ENCODE measurements at regions not wholly inside any gene's neighbourhood (a gene's known extent, or its start where the extent isn't known, plus 50 kb on each side); places are given as distances from the start of the nearest gene placed in this dataset.

DNA sequence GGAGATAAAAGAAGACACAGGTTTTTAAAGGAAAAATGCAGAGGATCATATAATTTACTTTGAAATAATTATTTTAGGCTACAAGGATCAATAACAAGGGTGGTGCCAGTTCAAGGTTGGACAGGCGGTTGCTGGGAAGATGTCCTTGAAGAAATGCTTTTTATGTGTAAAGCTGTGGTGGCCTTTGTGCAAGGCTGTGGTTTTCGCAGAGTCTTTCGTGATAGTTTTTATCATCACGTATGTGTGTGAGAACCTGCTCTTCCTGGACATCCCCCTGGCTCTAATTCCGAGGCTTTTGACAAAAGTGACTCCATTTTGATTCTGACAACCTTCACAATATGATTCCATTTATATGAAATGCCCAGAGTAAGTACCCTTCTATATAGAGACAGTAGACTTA is 85.8 kb upstream of the COG2 start:
- TF ChIP-seq, protein P1, sequence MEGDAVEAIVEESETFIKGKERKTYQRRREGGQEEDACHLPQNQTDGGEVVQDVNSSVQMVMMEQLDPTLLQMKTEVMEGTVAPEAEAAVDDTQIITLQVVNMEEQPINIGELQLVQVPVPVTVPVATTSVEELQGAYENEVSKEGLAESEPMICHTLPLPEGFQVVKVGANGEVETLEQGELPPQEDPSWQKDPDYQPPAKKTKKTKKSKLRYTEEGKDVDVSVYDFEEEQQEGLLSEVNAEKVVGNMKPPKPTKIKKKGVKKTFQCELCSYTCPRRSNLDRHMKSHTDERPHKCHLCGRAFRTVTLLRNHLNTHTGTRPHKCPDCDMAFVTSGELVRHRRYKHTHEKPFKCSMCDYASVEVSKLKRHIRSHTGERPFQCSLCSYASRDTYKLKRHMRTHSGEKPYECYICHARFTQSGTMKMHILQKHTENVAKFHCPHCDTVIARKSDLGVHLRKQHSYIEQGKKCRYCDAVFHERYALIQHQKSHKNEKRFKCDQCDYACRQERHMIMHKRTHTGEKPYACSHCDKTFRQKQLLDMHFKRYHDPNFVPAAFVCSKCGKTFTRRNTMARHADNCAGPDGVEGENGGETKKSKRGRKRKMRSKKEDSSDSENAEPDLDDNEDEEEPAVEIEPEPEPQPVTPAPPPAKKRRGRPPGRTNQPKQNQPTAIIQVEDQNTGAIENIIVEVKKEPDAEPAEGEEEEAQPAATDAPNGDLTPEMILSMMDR (IDR thresholded peaks at IDR 0.05; ENCODE audit: insufficient read depth, low read depth, low read length) = no peak
- no peak for TF ChIP-seq EZH2 (IDR thresholded peaks at IDR 0.05; ENCODE audit: insufficient read depth, low read length)
